GM12874 (cell line): ENCODE measurements at regions not wholly inside any gene's neighbourhood (a gene's known extent, or its start where the extent isn't known, plus 50 kb on each side); places are given as distances from the start of the nearest gene placed in this dataset.

Experiments
- TF ChIP-seq, protein P1 (sequence below): IDR thresholded peaks from 2 replicates; pipeline ENCODE4 v1.5.1; 2011; ENCODE audit warnings: low read depth, mild to moderate bottlenecking, control low read depth, low read length, moderate library complexity; ENCODE audit not compliant: insufficient read depth

DNA sequence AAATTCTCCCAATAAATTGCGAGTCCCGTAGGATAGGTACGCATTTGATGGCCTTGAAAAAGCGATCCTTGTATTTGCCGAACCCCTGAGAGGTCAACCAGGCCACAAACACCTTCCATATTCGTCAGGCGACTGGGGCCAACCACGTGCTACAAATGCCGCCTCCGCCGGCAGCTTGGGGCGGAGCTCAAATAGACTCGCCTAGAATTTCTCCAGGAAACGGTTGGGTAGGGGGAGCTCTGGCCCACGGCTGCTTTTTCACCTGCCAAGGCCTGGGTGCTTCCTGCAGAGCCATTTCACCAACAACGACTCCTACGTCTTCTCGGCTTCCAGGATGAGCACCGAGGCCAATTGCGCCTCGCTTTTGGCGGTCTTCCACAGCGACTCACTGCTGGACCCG, 53.4 kb upstream of the KIF5B start:
- TF ChIP-seq, protein P1, sequence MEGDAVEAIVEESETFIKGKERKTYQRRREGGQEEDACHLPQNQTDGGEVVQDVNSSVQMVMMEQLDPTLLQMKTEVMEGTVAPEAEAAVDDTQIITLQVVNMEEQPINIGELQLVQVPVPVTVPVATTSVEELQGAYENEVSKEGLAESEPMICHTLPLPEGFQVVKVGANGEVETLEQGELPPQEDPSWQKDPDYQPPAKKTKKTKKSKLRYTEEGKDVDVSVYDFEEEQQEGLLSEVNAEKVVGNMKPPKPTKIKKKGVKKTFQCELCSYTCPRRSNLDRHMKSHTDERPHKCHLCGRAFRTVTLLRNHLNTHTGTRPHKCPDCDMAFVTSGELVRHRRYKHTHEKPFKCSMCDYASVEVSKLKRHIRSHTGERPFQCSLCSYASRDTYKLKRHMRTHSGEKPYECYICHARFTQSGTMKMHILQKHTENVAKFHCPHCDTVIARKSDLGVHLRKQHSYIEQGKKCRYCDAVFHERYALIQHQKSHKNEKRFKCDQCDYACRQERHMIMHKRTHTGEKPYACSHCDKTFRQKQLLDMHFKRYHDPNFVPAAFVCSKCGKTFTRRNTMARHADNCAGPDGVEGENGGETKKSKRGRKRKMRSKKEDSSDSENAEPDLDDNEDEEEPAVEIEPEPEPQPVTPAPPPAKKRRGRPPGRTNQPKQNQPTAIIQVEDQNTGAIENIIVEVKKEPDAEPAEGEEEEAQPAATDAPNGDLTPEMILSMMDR, result no peak
